ENCODE measurements at regions not wholly inside any gene's neighbourhood (a gene's known extent, or its start where the extent isn't known, plus 50 kb on each side); places are given as distances from the start of the nearest gene placed in this dataset.

DNA sequence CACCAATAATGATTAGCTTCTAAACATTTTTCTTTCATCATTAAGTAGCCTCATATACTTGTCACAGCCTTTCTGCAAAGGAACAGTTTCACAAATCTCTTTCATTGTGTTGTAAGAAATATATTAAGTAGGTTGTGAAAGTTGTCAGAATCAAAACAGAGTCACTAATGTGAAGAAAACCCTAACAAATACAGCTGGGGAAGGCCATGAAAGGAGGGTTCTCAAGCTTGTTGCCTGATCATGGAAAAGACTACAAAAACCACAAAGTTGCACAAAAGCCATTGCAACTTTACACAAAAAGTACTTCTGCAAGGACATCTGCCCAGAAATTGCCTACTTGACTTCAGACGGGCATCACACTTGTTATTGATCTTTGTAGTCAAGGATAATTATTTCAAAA, 216.1 kb downstream of the ALDH8A1 start:
- CTCF ChIA-PET (ENCODE audit: low intra/inter-chr PET ratio), result no interaction called here
- no peak for FAIRE-seq
- intact Hi-C loops (cut with micrococcal nuclease), result no loop called here
- in situ Hi-C loops (cut with MboI), result no loop called here
- Histone ChIP-seq H3K4me1 (replicated peaks in 1 of 2; ENCODE audit: control insufficient read depth in 2 of 2, insufficient read depth in 2 of 2, low read length in 2 of 2) (no peaks in the 10 kb centered on the region), H3K27ac (ENCODE audit: extremely low read depth, low read depth, low read length) (no peak overlapping the region), H3K9ac (ENCODE audit: insufficient read depth in 1 of 2, low read depth in 2 of 2, low read length in 2 of 2) (no peak overlapping the region), H3K9me3 (replicated peaks; ENCODE audit: control insufficient read depth, insufficient read depth, low read depth, low read length) (no peaks in the 10 kb centered on the region), H3K36me3 (ENCODE audit: control insufficient read depth, insufficient read depth, low read length) (no peaks in the 10 kb centered on the region), H3K4me3 (no peak overlapping the region), H3K79me2 (ENCODE audit: control insufficient read depth, insufficient read depth, low read length) (no peaks in the 10 kb centered on the region), H2AFZ (ENCODE audit: low read depth, low read length) (no peak overlapping the region), H4K20me1 (replicated peaks; ENCODE audit: control insufficient read depth, insufficient read depth, low read length) (no peaks in the 10 kb centered on the region), H3K27me3 (ENCODE audit: control insufficient read depth in 2 of 2, insufficient read depth in 2 of 2, low read length in 2 of 2) (peaks cover 9 to 19% of the 10 kb centered on the region in 2 experiments; a peak in 4 of 5 replicates), H3K4me2 (ENCODE audit: insufficient read depth, low read length) (no peak overlapping the region), H3K9me1 (ENCODE audit: control insufficient read depth, insufficient read depth, low read length) (no peaks in the 10 kb centered on the region)
- BruUV-seq (replicated peaks), result no TSS peak
- DNase-seq (ENCODE audit: extremely low read depth in 1 of 4, low spot score in 3 of 4), result no peak
- no peak for ATAC-seq
- POLR2A ChIA-PET, result interaction anchor here (0.5 to 0.6 kb wide), 2 partner anchors 12 to 214 kb away, joined by 3 to 4 read pairs; no protein-coding TSS in a partner anchor
- 0% methylated on average over 1 of the region's 1 CpG for WGBS (ENCODE audit: insufficient coverage, low coverage, missing lambda C conversion rate)
- TF ChIP-seq GABPA (tag; conservative IDR thresholded peaks at IDR 0.05; ENCODE audit: low read depth), result no peak
- TF ChIP-seq, protein P1, sequence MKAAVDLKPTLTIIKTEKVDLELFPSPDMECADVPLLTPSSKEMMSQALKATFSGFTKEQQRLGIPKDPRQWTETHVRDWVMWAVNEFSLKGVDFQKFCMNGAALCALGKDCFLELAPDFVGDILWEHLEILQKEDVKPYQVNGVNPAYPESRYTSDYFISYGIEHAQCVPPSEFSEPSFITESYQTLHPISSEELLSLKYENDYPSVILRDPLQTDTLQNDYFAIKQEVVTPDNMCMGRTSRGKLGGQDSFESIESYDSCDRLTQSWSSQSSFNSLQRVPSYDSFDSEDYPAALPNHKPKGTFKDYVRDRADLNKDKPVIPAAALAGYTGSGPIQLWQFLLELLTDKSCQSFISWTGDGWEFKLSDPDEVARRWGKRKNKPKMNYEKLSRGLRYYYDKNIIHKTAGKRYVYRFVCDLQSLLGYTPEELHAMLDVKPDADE (conservative IDR thresholded peaks at IDR 0.05; ENCODE audit: control insufficient read depth, low read depth, low read length), result no peak
- TF ChIP-seq TRIM28 (IDR thresholded peaks at IDR 0.05), result no peak
- TF ChIP-seq, protein P2, sequence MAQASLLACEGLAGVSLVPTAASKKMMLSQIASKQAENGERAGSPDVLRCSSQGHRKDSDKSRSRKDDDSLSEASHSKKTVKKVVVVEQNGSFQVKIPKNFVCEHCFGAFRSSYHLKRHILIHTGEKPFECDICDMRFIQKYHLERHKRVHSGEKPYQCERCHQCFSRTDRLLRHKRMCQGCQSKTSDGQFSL (CRISPR knock-in tag; IDR thresholded peaks at IDR 0.05), result no peak
- TF ChIP-seq, protein P2 (tag; IDR thresholded peaks at IDR 0.05), result no peak
- TF ChIP-seq ZNF764 (CRISPR knock-in tag; IDR thresholded peaks at IDR 0.05; ENCODE audit: low read depth), result no peak
- TF ChIP-seq, protein P3, sequence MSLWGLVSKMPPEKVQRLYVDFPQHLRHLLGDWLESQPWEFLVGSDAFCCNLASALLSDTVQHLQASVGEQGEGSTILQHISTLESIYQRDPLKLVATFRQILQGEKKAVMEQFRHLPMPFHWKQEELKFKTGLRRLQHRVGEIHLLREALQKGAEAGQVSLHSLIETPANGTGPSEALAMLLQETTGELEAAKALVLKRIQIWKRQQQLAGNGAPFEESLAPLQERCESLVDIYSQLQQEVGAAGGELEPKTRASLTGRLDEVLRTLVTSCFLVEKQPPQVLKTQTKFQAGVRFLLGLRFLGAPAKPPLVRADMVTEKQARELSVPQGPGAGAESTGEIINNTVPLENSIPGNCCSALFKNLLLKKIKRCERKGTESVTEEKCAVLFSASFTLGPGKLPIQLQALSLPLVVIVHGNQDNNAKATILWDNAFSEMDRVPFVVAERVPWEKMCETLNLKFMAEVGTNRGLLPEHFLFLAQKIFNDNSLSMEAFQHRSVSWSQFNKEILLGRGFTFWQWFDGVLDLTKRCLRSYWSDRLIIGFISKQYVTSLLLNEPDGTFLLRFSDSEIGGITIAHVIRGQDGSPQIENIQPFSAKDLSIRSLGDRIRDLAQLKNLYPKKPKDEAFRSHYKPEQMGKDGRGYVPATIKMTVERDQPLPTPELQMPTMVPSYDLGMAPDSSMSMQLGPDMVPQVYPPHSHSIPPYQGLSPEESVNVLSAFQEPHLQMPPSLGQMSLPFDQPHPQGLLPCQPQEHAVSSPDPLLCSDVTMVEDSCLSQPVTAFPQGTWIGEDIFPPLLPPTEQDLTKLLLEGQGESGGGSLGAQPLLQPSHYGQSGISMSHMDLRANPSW (CRISPR knock-in tag; IDR thresholded peaks at IDR 0.05), result no peak
- no peak for TF ChIP-seq DACH1 (IDR thresholded peaks at IDR 0.05; ENCODE audit: partially characterized antibody)
- no peak for TF ChIP-seq COPS2 (conservative IDR thresholded peaks at IDR 0.05)
- TF ChIP-seq WHSC1 (IDR thresholded peaks at IDR 0.05; ENCODE audit: low read length), result no peak
